HFF-Myc (cell line): ENCODE measurements at regions not wholly inside any gene's neighbourhood (a gene's known extent, or its start where the extent isn't known, plus 50 kb on each side); places are given as distances from the start of the nearest gene placed in this dataset.
"Not testable (repeated sequence)": the region's sequence is repeated elsewhere in the genome, so short reads cannot be mapped to it uniquely, and the experiment has no call there.

Experiments
- DNase-seq: peaks from one replicate; pipeline ENCODE4 v3.0.0-alpha.2; 2011; ENCODE audit warnings: low read depth; ENCODE audit errors: extremely low read depth
- H3K4me3 ChIP-seq: replicated peaks from 2 replicates; pipeline ENCODE4 v1.5.1; 2011; ENCODE audit warnings: low read depth, mild to moderate bottlenecking, control low read depth, low read length
- TF ChIP-seq, protein P1 (sequence below): IDR thresholded peaks from 2 replicates; pipeline ENCODE4 v1.5.1; 2012; ENCODE audit warnings: mild to moderate bottlenecking, low read depth, low read length, control low read depth; ENCODE audit errors: missing control alignments

DNA sequence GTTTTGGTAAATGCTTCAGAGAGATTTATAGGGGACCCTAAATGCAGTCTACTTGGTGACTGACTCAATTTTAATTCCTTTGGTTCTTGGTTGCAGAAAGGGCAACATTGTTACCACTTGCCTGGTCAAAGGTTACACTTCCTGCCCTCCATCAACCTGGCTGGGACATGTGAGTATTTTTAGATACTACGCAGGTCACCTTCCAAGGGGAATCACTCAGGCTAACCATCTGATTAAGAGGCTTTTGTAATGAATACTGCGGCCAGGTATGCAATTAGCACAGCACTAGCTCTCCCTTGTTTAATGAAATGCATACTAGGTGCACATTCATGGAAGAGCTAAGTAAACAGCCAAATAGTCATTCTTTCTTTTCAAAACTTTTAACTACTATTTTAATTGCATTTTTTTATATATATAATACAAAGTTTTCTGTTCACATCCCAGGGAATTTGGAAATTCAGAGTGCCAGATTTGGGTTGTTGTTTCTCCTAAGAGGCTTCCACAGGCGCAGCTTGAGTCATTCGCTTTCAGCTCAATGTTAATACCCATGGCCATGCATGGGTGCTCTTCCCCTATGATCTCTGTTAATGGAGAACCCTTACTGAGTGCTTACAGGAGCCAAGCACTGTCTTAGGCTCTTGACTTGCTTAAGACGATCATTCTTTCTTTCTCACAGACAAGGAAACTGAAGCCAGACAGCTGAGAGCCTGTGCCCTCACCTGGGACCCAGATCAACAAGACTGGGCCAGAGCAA is 152.2 kb downstream of the MTX2 start:
- DNase-seq = no peak
- H3K4me3 ChIP-seq = no peak overlapping the region
- TF ChIP-seq, protein P1, sequence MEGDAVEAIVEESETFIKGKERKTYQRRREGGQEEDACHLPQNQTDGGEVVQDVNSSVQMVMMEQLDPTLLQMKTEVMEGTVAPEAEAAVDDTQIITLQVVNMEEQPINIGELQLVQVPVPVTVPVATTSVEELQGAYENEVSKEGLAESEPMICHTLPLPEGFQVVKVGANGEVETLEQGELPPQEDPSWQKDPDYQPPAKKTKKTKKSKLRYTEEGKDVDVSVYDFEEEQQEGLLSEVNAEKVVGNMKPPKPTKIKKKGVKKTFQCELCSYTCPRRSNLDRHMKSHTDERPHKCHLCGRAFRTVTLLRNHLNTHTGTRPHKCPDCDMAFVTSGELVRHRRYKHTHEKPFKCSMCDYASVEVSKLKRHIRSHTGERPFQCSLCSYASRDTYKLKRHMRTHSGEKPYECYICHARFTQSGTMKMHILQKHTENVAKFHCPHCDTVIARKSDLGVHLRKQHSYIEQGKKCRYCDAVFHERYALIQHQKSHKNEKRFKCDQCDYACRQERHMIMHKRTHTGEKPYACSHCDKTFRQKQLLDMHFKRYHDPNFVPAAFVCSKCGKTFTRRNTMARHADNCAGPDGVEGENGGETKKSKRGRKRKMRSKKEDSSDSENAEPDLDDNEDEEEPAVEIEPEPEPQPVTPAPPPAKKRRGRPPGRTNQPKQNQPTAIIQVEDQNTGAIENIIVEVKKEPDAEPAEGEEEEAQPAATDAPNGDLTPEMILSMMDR = no peak

DNA sequence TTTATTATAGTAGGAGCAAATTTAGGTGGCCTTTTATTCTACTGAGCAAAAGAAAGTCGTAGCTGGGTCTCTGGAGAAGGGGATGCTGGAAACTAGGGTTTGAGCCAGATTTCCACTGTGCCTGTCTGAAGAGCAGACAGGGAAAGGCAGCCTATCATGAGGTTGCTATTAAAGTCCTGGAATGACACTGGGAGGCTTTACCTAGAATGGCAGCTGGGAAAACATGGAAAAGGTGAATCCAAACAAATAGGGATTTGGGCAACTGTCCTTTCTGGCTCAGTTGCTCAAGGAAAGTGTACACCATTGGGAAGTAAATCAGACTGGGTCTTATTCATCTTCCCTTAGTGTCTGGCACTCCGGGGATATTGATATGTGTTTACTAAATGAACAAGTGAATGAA is 154.6 kb downstream of the MTX2 start:
- no peak for DNase-seq
- TF ChIP-seq, protein P1 = no peak
- no peak overlapping the region for H3K4me3 ChIP-seq

DNA sequence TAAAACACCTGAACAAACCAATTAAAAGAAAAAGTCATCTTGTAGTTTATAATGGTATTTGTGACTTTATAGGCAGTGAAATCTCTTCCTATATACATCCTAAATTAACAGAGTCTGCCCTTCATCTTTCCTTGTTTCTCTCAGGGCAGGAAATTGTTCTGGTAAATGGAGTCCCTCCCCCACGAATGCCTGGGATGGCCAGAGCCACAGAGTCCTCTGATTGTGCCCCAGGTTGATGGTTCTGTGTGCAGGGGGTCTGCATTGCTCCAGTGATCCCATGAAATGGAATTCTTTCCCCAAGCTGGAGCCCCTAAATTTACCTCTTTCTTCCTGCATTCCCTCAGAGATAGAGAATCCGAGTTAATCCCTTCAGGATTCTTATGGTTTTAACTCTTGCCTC is 155.5 kb downstream of the MTX2 start:
- TF ChIP-seq, protein P1 = no peak
- DNase-seq = no peak
- no peak overlapping the region for H3K4me3 ChIP-seq

DNA sequence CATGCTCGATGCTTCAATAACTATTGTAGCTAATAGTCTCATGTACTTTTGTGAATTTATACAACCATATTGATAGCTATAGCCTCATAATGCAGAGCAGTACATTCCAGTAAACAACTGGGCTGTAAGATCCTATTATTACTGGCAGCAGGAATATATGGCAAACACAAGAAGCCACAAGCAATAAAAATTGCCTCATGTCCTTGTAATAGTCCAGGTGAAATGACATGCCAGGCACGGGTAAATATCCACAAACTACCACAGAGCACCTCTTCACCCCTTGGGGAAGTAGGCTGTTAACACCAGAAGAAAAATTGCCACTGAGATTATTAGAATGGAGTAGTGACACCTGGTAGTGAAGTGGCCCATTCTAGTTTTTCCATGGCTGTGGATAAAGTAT is 158.3 kb downstream of the MTX2 start:
- no peak for DNase-seq
- no peak overlapping the region for H3K4me3 ChIP-seq
- TF ChIP-seq, protein P1 = no peak

DNA sequence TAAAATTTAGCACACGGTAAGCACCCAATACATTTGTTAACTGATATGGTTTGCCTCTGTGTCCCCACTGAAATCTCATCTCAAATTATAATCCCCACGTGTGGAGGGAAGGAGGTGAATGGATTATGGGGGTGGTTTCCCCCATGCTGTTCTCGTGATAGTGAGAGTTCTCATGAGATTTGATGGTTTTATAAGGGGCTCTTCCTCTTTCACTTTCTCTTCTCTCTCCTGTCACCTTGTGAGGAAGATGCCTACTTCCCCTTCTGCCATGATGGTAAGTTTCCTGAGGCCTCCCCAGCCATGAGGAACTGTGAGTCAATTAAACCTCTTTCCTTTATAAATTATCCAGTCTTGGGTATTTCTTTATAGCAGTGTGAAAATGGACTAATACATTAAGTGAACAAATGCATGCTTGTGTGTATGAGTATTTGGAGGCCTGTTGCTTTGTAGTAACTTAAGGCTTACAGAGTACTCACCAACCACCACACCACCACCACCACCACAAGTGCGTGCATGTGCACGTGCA is 159.8 kb downstream of the MTX2 start:
- not testable (repeated sequence) for H3K4me3 ChIP-seq, DNase-seq

DNA sequence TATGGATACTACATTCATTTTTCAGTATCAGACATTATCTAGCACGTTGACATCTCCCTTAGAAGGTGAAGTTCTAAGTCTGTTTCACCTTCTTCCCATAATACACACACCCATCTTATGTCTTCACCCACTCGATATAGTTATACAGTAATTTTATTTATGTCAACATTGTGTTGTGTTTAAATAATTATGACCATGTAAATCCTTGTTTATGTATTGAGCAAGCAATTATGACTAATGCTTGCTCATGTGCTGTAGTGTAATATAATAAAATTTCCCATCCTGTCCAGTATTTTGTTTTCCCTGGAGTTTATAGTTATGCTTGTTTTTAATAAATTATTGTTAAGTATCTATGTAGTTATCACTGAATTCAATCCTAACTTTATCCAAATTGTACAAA is 163.2 kb downstream of the MTX2 start:
- TF ChIP-seq, protein P1 = no peak
- no peak overlapping the region for H3K4me3 ChIP-seq
- no peak for DNase-seq

DNA sequence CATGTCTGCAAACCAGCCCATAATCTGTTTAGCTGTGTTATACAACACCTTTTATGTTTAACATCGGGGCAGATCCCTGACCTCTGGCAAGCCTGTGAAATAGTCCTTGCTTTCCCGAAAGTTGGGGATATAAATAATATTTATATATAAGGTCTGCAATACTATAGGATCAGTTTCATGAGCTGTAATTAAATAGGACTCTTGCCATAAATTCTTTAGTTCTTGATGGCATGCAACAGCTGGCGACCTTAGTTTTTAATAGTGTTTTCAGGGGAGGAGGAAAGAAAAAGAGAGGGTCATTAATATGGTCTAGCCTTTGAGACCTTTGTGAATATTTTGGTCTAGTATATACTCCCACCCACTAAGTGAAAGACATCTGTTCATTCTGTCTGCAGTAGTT is 166.5 kb downstream of the MTX2 start:
- H3K4me3 ChIP-seq = no peak overlapping the region
- no peak for DNase-seq
- TF ChIP-seq, protein P1 = no peak
